GM12878 (cell line): ENCODE measurements at regions not wholly inside any gene's neighbourhood (a gene's known extent, or its start where the extent isn't known, plus 50 kb on each side); places are given as distances from the start of the nearest gene placed in this dataset.

Experiments used
- ATAC-seq: fragments of 200-7000 bp; cut with Tn5 transposase; 3 replicates; pipeline ENCODE4 v1.9.1; 2020; ENCODE audit warnings: mild to moderate bottlenecking, moderate library complexity
- BruUV-seq: library from RNA; stranded (reverse); fragments of 400-500 nt; replicated peaks from 2 replicates; lab custom pipeline; 2021; lab: Mats Ljungman, UMichigan
- CTCF ChIA-PET: fragments of 300-600 bp; sonication (Branson Sonifier 250); formaldehyde crosslinking; extraction: SDS; loops from one replicate; lab custom pipeline; 2021; ENCODE audit warnings: inconsistent platforms; lab: Yijun Ruan, JAX
- POLR2A ChIA-PET: fragments of 350-600 bp; formaldehyde crosslinking; extraction: SDS; loops from one replicate; lab custom pipeline; 2021; ENCODE audit warnings: inconsistent platforms; lab: Charles Lee
- RAD21 ChIA-PET: fragments of 300-600 bp; sonication (Branson Sonifier 250); formaldehyde crosslinking; loops from one replicate; lab custom pipeline; 2023; ENCODE audit warnings: antibody characterized with exemption; ENCODE audit not compliant: unreplicated experiment; lab: Charles Lee
- SMC1A ChIA-PET: fragments of 300-600 bp; sonication (Branson Sonifier 250); formaldehyde crosslinking; loops from one replicate; lab custom pipeline; 2023; ENCODE audit not compliant: unreplicated experiment, uncharacterized antibody; lab: Charles Lee
- DNase-seq: peaks from one replicate; pipeline ENCODE4 v3.0.0-alpha.2; 2011; ENCODE audit warnings: low read depth, low spot score
- FAIRE-seq: peaks from 3 replicates; lab custom pipeline; 2011; peaks lifted over from hg19 to GRCh38; lab: Jason Lieb, UNC
- H2AFZ ChIP-seq: 2 replicates; pipeline ENCODE4 v1.6.0; 2011; ENCODE audit warnings: low read depth, low read length, control low read depth; ENCODE audit not compliant: control insufficient read depth
- H3K27ac ChIP-seq: 2 replicates; pipeline ENCODE4 v1.5.1; 2011; ENCODE audit warnings: control low read depth; ENCODE audit not compliant: control insufficient read depth, insufficient read depth
- H3K27me3 ChIP-seq, 2 experiments: replicated peaks in 1 of 2; 2 replicates each; pipeline versions ENCODE4 v1.6.0 to v1.6.1; 2011; ENCODE audit warnings: low read length in 1 of 2; ENCODE audit not compliant: control insufficient read depth in 2 of 2, insufficient read depth in 2 of 2
- H3K36me3 ChIP-seq, 2 experiments: 2 replicates each; pipeline ENCODE4 v1.5.1; 2011; ENCODE audit warnings: low read length in 1 of 2; ENCODE audit not compliant: control insufficient read depth in 2 of 2, insufficient read depth in 2 of 2
- H3K4me1 ChIP-seq: 2 replicates; pipeline ENCODE4 v1.6.1; 2011; ENCODE audit warnings: mild to moderate bottlenecking, low read length, moderate library complexity, mixed read lengths; ENCODE audit not compliant: control insufficient read depth, insufficient read depth
- H3K4me2 ChIP-seq: 2 replicates; pipeline ENCODE4 v1.6.0; 2011; ENCODE audit warnings: control low read depth; ENCODE audit not compliant: control insufficient read depth, insufficient read depth
- H3K4me3 ChIP-seq: fragments of 200-600 bp; sonication (generic); 2 replicates; pipeline ENCODE4 v1.5.1; 2016
- H3K79me2 ChIP-seq: 2 replicates; pipeline ENCODE4 v1.6.0; 2011; ENCODE audit warnings: low read length; ENCODE audit not compliant: control insufficient read depth, insufficient read depth
- H3K9ac ChIP-seq: 2 replicates; pipeline ENCODE4 v1.8.0; 2011; ENCODE audit warnings: low read length, control low read depth, mixed read lengths; ENCODE audit not compliant: control insufficient read depth, insufficient read depth
- H3K9me3 ChIP-seq: replicated peaks from 3 replicates; pipeline ENCODE4 v1.5.1; 2011; ENCODE audit warnings: mild to moderate bottlenecking, low read length; ENCODE audit not compliant: control insufficient read depth, insufficient read depth
- H4K20me1 ChIP-seq: 2 replicates; pipeline ENCODE4 v1.6.0; 2011; ENCODE audit not compliant: control insufficient read depth, insufficient read depth
- ASH2L ChIP-seq: fragments of 300-600, 200-600 bp; sonication (generic); IDR thresholded peaks from 2 replicates; pipeline ENCODE4 v1.6.1; 2017; ENCODE audit warnings: low read depth, mild to moderate bottlenecking, borderline replicate concordance
- ATF2 ChIP-seq: IDR thresholded peaks from 2 replicates; pipeline ENCODE4 v1.6.1; 2012; ENCODE audit warnings: low read length, inconsistent platforms
- BMI1 ChIP-seq: fragments of 450-650 bp; IDR thresholded peaks from 2 replicates; pipeline ENCODE4 v1.6.1; 2016; ENCODE audit warnings: mild to moderate bottlenecking, moderate library complexity, borderline replicate concordance
- CBFB ChIP-seq: IDR thresholded peaks from 2 replicates; pipeline ENCODE4 v1.6.1; 2016; ENCODE audit warnings: antibody characterized with exemption, low read depth
- CEBPB ChIP-seq, 2 experiments: fragments of 150-350 bp in 1 of 2; IDR thresholded peaks; 2 replicates each; pipeline ENCODE4 v1.6.1; 2012 to 2014; ENCODE audit warnings: low read depth in 2 of 2, low read length in 2 of 2, borderline replicate concordance in 1 of 2, inconsistent platforms in 1 of 2
- E2F4 ChIP-seq: IDR thresholded peaks from 2 replicates; pipeline ENCODE4 v1.6.1; 2012; ENCODE audit warnings: low read depth, low read length, improper control_type of control experiment
- E2F8 ChIP-seq: fragments of 450-650 bp; IDR thresholded peaks from 2 replicates; pipeline ENCODE4 v1.6.1; 2018; ENCODE audit warnings: mild to moderate bottlenecking, low read depth, moderate library complexity; ENCODE audit not compliant: partially characterized antibody
- ELK1 ChIP-seq: IDR thresholded peaks from 2 replicates; pipeline ENCODE4 v1.6.1; 2012; ENCODE audit warnings: low read depth, low read length, improper control_type of control experiment
- NFYA ChIP-seq: IDR thresholded peaks from 2 replicates; pipeline ENCODE4 v1.6.1; 2011; ENCODE audit warnings: low read depth, mild to moderate bottlenecking, low read length, improper control_type of control experiment, borderline replicate concordance
- RELA ChIP-seq: fragments of 450-650 bp; IDR thresholded peaks from 2 replicates; pipeline ENCODE4 v1.8.0; 2014; ENCODE audit warnings: borderline replicate concordance; ENCODE audit not compliant: partially characterized antibody
- SMAD5 ChIP-seq: IDR thresholded peaks from 2 replicates; pipeline ENCODE4 v1.6.1; 2016; ENCODE audit warnings: antibody characterized with exemption, low read depth
- SPI1 ChIP-seq: IDR thresholded peaks from 2 replicates; pipeline ENCODE4 v1.6.1; 2011; ENCODE audit warnings: low read depth, mild to moderate bottlenecking, low read length, moderate library complexity, borderline replicate concordance; ENCODE audit not compliant: insufficient read depth
- SUPT20H ChIP-seq: IDR thresholded peaks from 2 replicates; pipeline ENCODE4 v1.6.1; 2011; ENCODE audit warnings: low read depth, mild to moderate bottlenecking, low read length, moderate library complexity, borderline replicate concordance; ENCODE audit not compliant: control insufficient read depth
- SUZ12 ChIP-seq: fragments of 200-600 bp; sonication (generic); IDR thresholded peaks from one replicate; pipeline ENCODE4 v1.6.1; 2018; ENCODE audit warnings: antibody characterized with exemption, mild to moderate bottlenecking; ENCODE audit not compliant: unreplicated experiment
- TCF12 ChIP-seq: IDR thresholded peaks from 2 replicates; pipeline ENCODE4 v1.6.1; 2011; ENCODE audit warnings: low read depth, mild to moderate bottlenecking, low read length
- USF2 ChIP-seq: IDR thresholded peaks from 2 replicates; pipeline ENCODE4 v1.6.1; 2011; ENCODE audit warnings: low read depth, low read length, improper control_type of control experiment, borderline replicate concordance
- ZNF24 ChIP-seq: fragments of 450-650 bp; IDR thresholded peaks from 2 replicates; pipeline ENCODE4 v1.6.1; 2017; ENCODE audit warnings: antibody characterized with exemption, mild to moderate bottlenecking
- ZNF384 ChIP-seq: IDR thresholded peaks from 2 replicates; pipeline ENCODE4 v1.6.1; 2012; ENCODE audit warnings: low read depth, mild to moderate bottlenecking, low read length, improper control_type of control experiment, borderline replicate concordance
- WGBS: methylation state at CpG from one replicate; pipeline ENCODE4 v1.1.6; 2016; ENCODE audit warnings: low lambda C conversion rate; ENCODE audit not compliant: insufficient replicate concordance, insufficient coverage; ENCODE audit errors: missing lambda C conversion rate; 5-methylcytosine and 5-hydroxymethylcytosine counted together
- in situ Hi-C: fragments of 300-500 bp; cut with MboI; formaldehyde crosslinking; loops from 9 replicates; pipeline ENCODE4 v1.14.3; 2018; ENCODE audit warnings: mixed read lengths
- intact Hi-C: fragments of 100-400 bp; cut with micrococcal nuclease; formaldehyde crosslinking; loops from one replicate; pipeline ENCODE4 v1.14.2; 2022; ENCODE audit not compliant: unreplicated experiment

- H3K27ac ChIP-seq = no peak overlapping the region
- ChIA-PET POLR2A (no interaction called here), SMC1A (no interaction called here), RAD21 (no interaction called here), CTCF (no interaction called here)
- H3K4me3 ChIP-seq = no peak overlapping the region
- H3K9me3 ChIP-seq = no peaks in the 10 kb centered on the region
- WGBS = 0% methylated on average over 1 of the region's 1 CpG
- in situ Hi-C loops = no loop called here
- no peaks in the 10 kb centered on the region for H3K4me1 ChIP-seq
- H3K79me2 ChIP-seq = no peaks in the 10 kb centered on the region
- no peak overlapping the region for H3K9ac ChIP-seq
- DNase-seq = no peak
- no TSS peak for BruUV-seq
- ATAC-seq = no peak
- H4K20me1 ChIP-seq = no peaks in the 10 kb centered on the region
- no peak overlapping the region for H3K4me2 ChIP-seq
- intact Hi-C loops = no loop called here
- H3K27me3 ChIP-seq = no peaks in the 10 kb centered on the region; a peak in 1 of 4 replicates
- no peaks in the 10 kb centered on the region for H3K36me3 ChIP-seq
- H2AFZ ChIP-seq = no peak overlapping the region
- no peak for FAIRE-seq
- TF ChIP-seq TCF12 = no peak
- TF ChIP-seq CBFB = no peak
- no peak for TF ChIP-seq ASH2L
- no peak for TF ChIP-seq ZNF24
- no peak for TF ChIP-seq SUZ12
- TF ChIP-seq USF2 = no peak
- TF ChIP-seq ZNF384 = no peak
- TF ChIP-seq SPI1 = no peak
- no peak for TF ChIP-seq E2F8
- no peak for TF ChIP-seq NFYA
- TF ChIP-seq E2F4 = no peak
- no peak for TF ChIP-seq ATF2
- TF ChIP-seq SMAD5 = no peak
- TF ChIP-seq CEBPB (IDR thresholded peaks at IDR 0.05; ENCODE audit: borderline replicate concordance in 1 of 2, low read depth in 2 of 2, low read length in 2 of 2) = no peak
- no peak for TF ChIP-seq SUPT20H
- TF ChIP-seq ELK1 = no peak
- TF ChIP-seq RELA = no peak
- TF ChIP-seq BMI1 = no peak
Measured at GRCh38 chr2:75765798-75766197, 55.1 kb upstream of the GCFC2 start.
